B cell (primary cell): ENCODE measurements at regions not wholly inside any gene's neighbourhood (a gene's known extent, or its start where the extent isn't known, plus 50 kb on each side); places are given as distances from the start of the nearest gene placed in this dataset.
"Not testable (repeated sequence)": the region's sequence is repeated elsewhere in the genome, so short reads cannot be mapped to it uniquely, and the experiment has no call there.

Experiments used
- ATAC-seq: fragments of 200-7000 bp; cut with Tn5 transposase; one replicate; pipeline ENCODE4 v1.10.0; 2021; ENCODE audit warnings: low read depth, mild to moderate bottlenecking, moderate number of reproducible peaks, moderate library complexity
- CTCF ChIA-PET: fragments of 350-600 bp; sonication (Branson Sonifier 250); formaldehyde crosslinking; loops from one replicate; lab custom pipeline; 2021; ENCODE audit warnings: antibody characterized with exemption, inconsistent platforms; lab: Charles Lee
- POLR2A ChIA-PET: fragments of 350-600 bp; sonication (Branson Sonifier 250); formaldehyde crosslinking; loops from one replicate; lab custom pipeline; 2021; ENCODE audit warnings: antibody characterized with exemption; lab: Charles Lee
- DNase-seq: peaks from one replicate; pipeline ENCODE4 v3.0.0; 2013
- H2AFZ ChIP-seq: 2 replicates; pipeline ENCODE4 v1.6.1; 2012; ENCODE audit warnings: mild to moderate bottlenecking, low read depth, low read length; ENCODE audit not compliant: insufficient read depth, poor library complexity, severe bottlenecking
- H3K27ac ChIP-seq, 2 donors: 1 replicate in 1 of 2; 2 replicates in 1 of 2; pipeline ENCODE4 v1.5.1; 2012 to 2013; ENCODE audit warnings: low read length in 2 of 2, mild to moderate bottlenecking in 2 of 2, moderate library complexity in 1 of 2
- H3K27me3 ChIP-seq, 4 experiments: fragments of 200-600 bp in 1 of 4; sonication (generic) in 1 of 4; replicated peaks in 1 of 4; 1 replicate in 2 of 4; 2 replicates in 2 of 4; pipeline versions ENCODE4 v1.6.1 to v1.7.0; 2013 to 2016; ENCODE audit warnings: low read length in 3 of 4, mild to moderate bottlenecking in 2 of 4, mixed read lengths in 1 of 4, moderate library complexity in 1 of 4; ENCODE audit not compliant: insufficient read depth in 4 of 4, control insufficient read depth in 3 of 4; ENCODE audit errors: control extremely low read depth in 1 of 4
- H3K36me3 ChIP-seq, 2 experiments: replicated peaks in 1 of 2; 1 replicate in 1 of 2; 2 replicates in 1 of 2; pipeline versions ENCODE4 v1.6.1 to v1.7.1; 2013; ENCODE audit warnings: low read length in 1 of 2; ENCODE audit not compliant: insufficient read depth in 2 of 2, control insufficient read depth in 1 of 2; ENCODE audit errors: control extremely low read depth in 1 of 2, extremely low read depth in 1 of 2
- H3K4me1 ChIP-seq, 2 donors: fragments of 200-600 bp in 1 of 2; sonication (generic) in 1 of 2; 1 replicate in 1 of 2; 2 replicates in 1 of 2; pipeline versions ENCODE4 v1.5.1 to v1.6.1; 2013 to 2017; ENCODE audit warnings: low read length in 2 of 2; ENCODE audit not compliant: control insufficient read depth in 2 of 2, insufficient read depth in 2 of 2
- H3K4me2 ChIP-seq: replicated peaks from 2 replicates; pipeline ENCODE3; 2012; ENCODE audit warnings: mild to moderate bottlenecking, low read depth, low read length; ENCODE audit not compliant: poor library complexity, severe bottlenecking
- H3K4me3 ChIP-seq, 5 experiments: fragments of 200-600 bp in 1 of 5; sonication (generic) in 1 of 5; 1 replicate in 3 of 5; 2 replicates in 2 of 5; pipeline versions ENCODE4 v1.5.1 to v1.7.0; 2011 to 2016; ENCODE audit warnings: low read length in 4 of 5, mild to moderate bottlenecking in 4 of 5, low read depth in 2 of 5, control low read depth in 1 of 5, moderate library complexity in 1 of 5; ENCODE audit not compliant: insufficient read depth in 1 of 5; ENCODE audit errors: control extremely low read depth in 1 of 5, extremely low read depth in 1 of 5
- H3K79me2 ChIP-seq: fragments of 200-600 bp; sonication (generic); one replicate; pipeline ENCODE4 v1.6.0; 2016; ENCODE audit warnings: low read length; ENCODE audit not compliant: control insufficient read depth, insufficient read depth
- H3K9ac ChIP-seq: fragments of 200-600 bp; sonication (generic); 2 replicates; pipeline ENCODE4 v1.6.1; 2017; ENCODE audit warnings: mild to moderate bottlenecking, low read length, moderate library complexity
- H3K9me3 ChIP-seq, 3 donors: one replicate each; pipeline versions ENCODE4 v1.6.1 to v1.7.1; 2013; ENCODE audit warnings: low read length in 2 of 3; ENCODE audit not compliant: control insufficient read depth in 2 of 3, insufficient read depth in 1 of 3; ENCODE audit errors: control extremely low read depth in 1 of 3
- H4K20me1 ChIP-seq: 2 replicates; pipeline ENCODE4 v1.6.0; 2012; ENCODE audit warnings: mild to moderate bottlenecking, low read length; ENCODE audit not compliant: insufficient read depth, control insufficient read depth, poor library complexity, severe bottlenecking
- H3K27ac Mint-ChIP-seq: one replicate; pipeline ENCODE4 v1.8.0; 2021; ENCODE audit warnings: mixed read lengths
- H3K27me3 Mint-ChIP-seq: one replicate; pipeline ENCODE4 v1.8.0; 2021; ENCODE audit warnings: mixed read lengths
- H3K4me1 Mint-ChIP-seq: one replicate; pipeline ENCODE4 v1.8.0; 2021; ENCODE audit warnings: mixed read lengths
- H3K4me3 Mint-ChIP-seq: one replicate; pipeline ENCODE4 v1.8.0; 2021; ENCODE audit warnings: mixed read lengths
- H3K9me3 Mint-ChIP-seq: one replicate; pipeline ENCODE4 v1.8.0; 2022; ENCODE audit warnings: mixed read lengths; ENCODE audit not compliant: insufficient read depth
- CTCF ChIP-seq: fragments of 200-600 bp; IDR thresholded peaks from one replicate; pipeline ENCODE4 v1.8.0; 2022; ENCODE audit warnings: antibody characterized with exemption, mild to moderate bottlenecking
- EZH2 ChIP-seq: IDR thresholded peaks from 2 replicates; pipeline ENCODE4 v1.6.1; 2012; ENCODE audit warnings: borderline replicate concordance, low read depth, mild to moderate bottlenecking, moderate library complexity, low read length; ENCODE audit not compliant: insufficient read depth, poor library complexity, severe bottlenecking
- WGBS: methylation state at CpG from one replicate; pipeline ENCODE4 v1.1.5; 2013; ENCODE audit warnings: missing lambda C conversion rate; ENCODE audit not compliant: insufficient coverage; 5-methylcytosine and 5-hydroxymethylcytosine counted together
- intact Hi-C: fragments of 100-400 bp; cut with micrococcal nuclease; formaldehyde crosslinking; loops from one replicate; pipeline ENCODE4 v1.10.0; 2022

GRCh38 chr1:69110851-69111250 lies 456.9 kb upstream of the LRRC7 start:
- ATAC-seq (no peak), DNase-seq (no peak)
- Mint-ChIP-seq H3K27ac (no peak overlapping the region), H3K4me1 (no peaks in the 10 kb centered on the region), H3K4me3 (no peak overlapping the region), H3K9me3 (no peaks in the 10 kb centered on the region), H3K27me3 (no peaks in the 10 kb centered on the region)
- POLR2A ChIA-PET, result no interaction called here
- no peak overlapping the region for H3K4me3 ChIP-seq
- H3K4me2 ChIP-seq, result no peak overlapping the region
- no peaks in the 10 kb centered on the region for H4K20me1 ChIP-seq
- no peak overlapping the region for H3K9ac ChIP-seq
- no CpG with 5 or more reads among the region's 1 CpG for WGBS
- no peaks in the 10 kb centered on the region for H3K4me1 ChIP-seq
- no peaks in the 10 kb centered on the region for H3K79me2 ChIP-seq
- H3K27ac ChIP-seq, result no peak overlapping the region
- no peaks in the 10 kb centered on the region for H3K9me3 ChIP-seq
- no peak for TF ChIP-seq EZH2
- no peak for TF ChIP-seq CTCF
- H2AFZ ChIP-seq, result no peak overlapping the region
- CTCF ChIA-PET, result no interaction called here
- no peaks in the 10 kb centered on the region for H3K36me3 ChIP-seq
- no peaks in the 10 kb centered on the region for H3K27me3 ChIP-seq
- intact Hi-C loops, result no loop called here

GRCh38 chr1:69120126-69120741 lies 447.5 kb upstream of the LRRC7 start:
- H3K4me1 Mint-ChIP-seq, H3K9me3 Mint-ChIP-seq, POLR2A ChIA-PET, H3K27ac ChIP-seq, H3K9ac ChIP-seq, H3K4me3 Mint-ChIP-seq, ATAC-seq, H2AFZ ChIP-seq, H3K4me2 ChIP-seq, DNase-seq, H3K36me3 ChIP-seq, H3K27me3 Mint-ChIP-seq, H4K20me1 ChIP-seq, intact Hi-C loops, H3K9me3 ChIP-seq, H3K27ac Mint-ChIP-seq, H3K4me3 ChIP-seq, H3K27me3 ChIP-seq, H3K79me2 ChIP-seq, CTCF ChIA-PET, H3K4me1 ChIP-seq: not testable (repeated sequence)
- 96% methylated on average over 21 of the region's 24 CpGs for WGBS
